ENCODE measurements at regions not wholly inside any gene's neighbourhood (a gene's known extent, or its start where the extent isn't known, plus 50 kb on each side); places are given as distances from the start of the nearest gene placed in this dataset.

- TF ChIP-seq SNAPC4 (CRISPR knock-in tag; IDR thresholded peaks at IDR 0.05) (no peak), ZNF207 (IDR thresholded peaks at IDR 0.05; ENCODE audit: borderline replicate concordance) (no peak), THAP7 (CRISPR knock-in tag; IDR thresholded peaks at IDR 0.05) (no peak), RFXANK (CRISPR knock-in tag; IDR thresholded peaks at IDR 0.05) (no peak), TP53 (CRISPR knock-in tag; conservative IDR thresholded peaks at IDR 0.05) (0 out of 2 replicates have a peak, but pooled peaks have one; percentile 38), KLF15 (CRISPR knock-in tag; IDR thresholded peaks at IDR 0.05; ENCODE audit: borderline replicate concordance) (no peak), ZBTB8A (CRISPR knock-in tag; IDR thresholded peaks at IDR 0.05; ENCODE audit: borderline replicate concordance, low read depth) (no peak), ZNF740 (CRISPR knock-in tag; IDR thresholded peaks at IDR 0.05) (no peak), POGZ (CRISPR knock-in tag; IDR thresholded peaks at IDR 0.05) (peak; percentile 83), TFE3 (CRISPR knock-in tag; IDR thresholded peaks at IDR 0.05) (peak; percentile 88), ZFP82 (CRISPR knock-in tag; IDR thresholded peaks at IDR 0.05; ENCODE audit: borderline replicate concordance) (no peak; the same call in 1 of the 2 replicates), CBX2 (IDR thresholded peaks at IDR 0.05; ENCODE audit: low read depth, low read length) (no peak), CBX2 (CRISPR knock-in tag; IDR thresholded peaks at IDR 0.05; ENCODE audit: low read depth) (no peak), ELF4 (CRISPR knock-in tag; IDR thresholded peaks at IDR 0.05; ENCODE audit: borderline replicate concordance) (0 out of 2 replicates have a peak, but pooled peaks have one; percentile 25), AFF4 (CRISPR knock-in tag; IDR thresholded peaks at IDR 0.05) (no peak)
Measured at GRCh38 chr16:85288869-85289660, 176.8 kb upstream of the CIBAR2 start (continued).
